Esophagus (tissue), 2 donors: ENCODE measurements at regions not wholly inside any gene's neighbourhood (a gene's known extent, or its start where the extent isn't known, plus 50 kb on each side); places are given as distances from the start of the nearest gene placed in this dataset.

ENCODE experiments used
- H3K27ac ChIP-seq, 2 donors: one replicate each; pipeline ENCODE4 v1.5.1; 2013; ENCODE audit warnings: low read depth in 2 of 2, mild to moderate bottlenecking in 2 of 2, inconsistent platforms in 1 of 2, low read length in 1 of 2, moderate library complexity in 1 of 2
- H3K27me3 ChIP-seq, 2 donors: one replicate each; pipeline ENCODE4 v1.6.1; 2013; ENCODE audit warnings: low read length in 2 of 2, control low read depth in 1 of 2, mild to moderate bottlenecking in 1 of 2; ENCODE audit not compliant: insufficient read depth in 2 of 2, control insufficient read depth in 1 of 2
- H3K36me3 ChIP-seq, 2 donors: one replicate each; pipeline ENCODE4 v1.6.1; 2013; ENCODE audit warnings: low read length in 1 of 2; ENCODE audit not compliant: control insufficient read depth in 2 of 2, insufficient read depth in 2 of 2
- H3K4me1 ChIP-seq, 2 donors: one replicate each; pipeline ENCODE4 v1.6.1; 2013; ENCODE audit warnings: low read length in 1 of 2; ENCODE audit not compliant: control insufficient read depth in 2 of 2, insufficient read depth in 2 of 2
- H3K4me3 ChIP-seq, 2 donors: one replicate each; pipeline ENCODE4 v1.5.1; 2013; ENCODE audit warnings: low read length in 2 of 2, mild to moderate bottlenecking in 2 of 2, low read depth in 1 of 2, moderate library complexity in 1 of 2
- H3K9me3 ChIP-seq, 2 donors: one replicate each; pipeline ENCODE4 v1.6.1; 2013; ENCODE audit warnings: mild to moderate bottlenecking in 2 of 2, low read depth in 1 of 2, low read length in 1 of 2, moderate library complexity in 1 of 2; ENCODE audit not compliant: control insufficient read depth in 2 of 2, insufficient read depth in 1 of 2
- WGBS, 2 donors: extraction: QIAGEN DNeasy Blood & Tissue Kit; methylation state at CpG; one replicate each; pipeline ENCODE4 v1.1.7; 2013; 5-methylcytosine and 5-hydroxymethylcytosine counted together
- donor health status: healthy with polysubstance abuse.
- donor health status: Bipolar disorder and iron deficiency.

GRCh38 chr13:106297283-106297682 is 238.2 kb downstream of the EFNB2 start:
- Histone ChIP-seq H3K27me3 (no peaks in the 10 kb centered on the region), H3K4me1 (no peaks in the 10 kb centered on the region), H3K4me3 (no peak overlapping the region), H3K9me3 (no peaks in the 10 kb centered on the region), H3K36me3 (no peaks in the 10 kb centered on the region), H3K27ac (no peak overlapping the region)
- 92% methylated on average over 1 of the region's 1 CpG for WGBS, 2 donors

GRCh38 chr13:106296723-106297122 is 238.7 kb downstream of the EFNB2 start:
- no peaks in the 10 kb centered on the region for H3K4me1 ChIP-seq
- H3K27me3 ChIP-seq = no peaks in the 10 kb centered on the region
- no peaks in the 10 kb centered on the region for H3K36me3 ChIP-seq
- no peak overlapping the region for H3K27ac ChIP-seq
- WGBS, 2 donors = 83 to 88% methylated on average over 3 of the region's 3 CpGs
- H3K4me3 ChIP-seq = no peak overlapping the region
- H3K9me3 ChIP-seq = no peaks in the 10 kb centered on the region

- Histone ChIP-seq H3K36me3 (no peaks in the 10 kb centered on the region), H3K4me3 (no peak overlapping the region), H3K27ac (no peak overlapping the region), H3K27me3 (no peaks in the 10 kb centered on the region), H3K4me1 (peaks cover 0 to 2% of the 10 kb centered on the region in 2 donors), H3K9me3 (no peaks in the 10 kb centered on the region)
- WGBS, 2 donors = 76 to 81% methylated on average over 7 of the region's 7 CpGs
Measured at GRCh38 chr13:106295971-106296370, 239.5 kb downstream of the EFNB2 start.

GRCh38 chr13:106291006-106291405 is 244.5 kb downstream of the EFNB2 start:
- no peak overlapping the region for H3K27ac ChIP-seq
- H3K27me3 ChIP-seq = no peaks in the 10 kb centered on the region
- H3K36me3 ChIP-seq = no peaks in the 10 kb centered on the region
- H3K4me1 ChIP-seq = peaks cover 0 to 2% of the 10 kb centered on the region in 2 donors
- WGBS, 2 donors = 62 to 64% methylated on average over 1 of the region's 1 CpG
- H3K9me3 ChIP-seq = no peaks in the 10 kb centered on the region
- no peak overlapping the region for H3K4me3 ChIP-seq

GRCh38 chr13:106287351-106287750 is 248.1 kb downstream of the EFNB2 start:
- H3K4me3 ChIP-seq = no peak overlapping the region
- H3K36me3 ChIP-seq = no peaks in the 10 kb centered on the region
- no peaks in the 10 kb centered on the region for H3K27me3 ChIP-seq
- peaks cover 0 to 2% of the 10 kb centered on the region in 2 donors for H3K4me1 ChIP-seq
- 80 to 83% methylated on average over 6 of the region's 6 CpGs for WGBS, 2 donors
- H3K27ac ChIP-seq = no peak overlapping the region
- no peaks in the 10 kb centered on the region for H3K9me3 ChIP-seq

GRCh38 chr13:106286811-106287210 is 248.7 kb downstream of the EFNB2 start:
- no peak overlapping the region for H3K27ac ChIP-seq
- H3K4me1 ChIP-seq = peaks cover 0 to 2% of the 10 kb centered on the region in 2 donors
- no peaks in the 10 kb centered on the region for H3K27me3 ChIP-seq
- H3K9me3 ChIP-seq = no peaks in the 10 kb centered on the region
- 46 to 56% methylated on average over 3 of the region's 3 CpGs for WGBS, 2 donors
- no peak overlapping the region for H3K4me3 ChIP-seq
- H3K36me3 ChIP-seq = no peaks in the 10 kb centered on the region

- 73 to 76% methylated on average over 2 of the region's 2 CpGs for WGBS, 2 donors
- Histone ChIP-seq H3K9me3 (no peaks in the 10 kb centered on the region), H3K4me3 (no peak overlapping the region), H3K27me3 (no peaks in the 10 kb centered on the region), H3K36me3 (no peaks in the 10 kb centered on the region), H3K4me1 (no peaks in the 10 kb centered on the region), H3K27ac (no peak overlapping the region)
Measured at GRCh38 chr13:106284358-106284757, 251.1 kb downstream of the EFNB2 start.

- H3K36me3 ChIP-seq = no peaks in the 10 kb centered on the region
- no peak overlapping the region for H3K27ac ChIP-seq
- H3K27me3 ChIP-seq = no peaks in the 10 kb centered on the region
- no peak overlapping the region for H3K4me3 ChIP-seq
- WGBS, 2 donors = 86% methylated on average over 9 of the region's 9 CpGs
- H3K9me3 ChIP-seq = no peaks in the 10 kb centered on the region
- no peaks in the 10 kb centered on the region for H3K4me1 ChIP-seq
Measured at GRCh38 chr13:106281426-106281825, 254.0 kb downstream of the EFNB2 start.

GRCh38 chr13:106277484-106278154 is 257.8 kb downstream of the EFNB2 start:
- 74 to 75% methylated on average over 10 of the region's 10 CpGs for WGBS, 2 donors
- Histone ChIP-seq H3K36me3 (no peaks in the 10 kb centered on the region), H3K27me3 (no peaks in the 10 kb centered on the region), H3K9me3 (no peaks in the 10 kb centered on the region), H3K27ac (no peak overlapping the region), H3K4me1 (no peaks in the 10 kb centered on the region), H3K4me3 (no peak overlapping the region)

- Histone ChIP-seq H3K27ac (no peak overlapping the region), H3K4me3 (no peak overlapping the region), H3K27me3 (no peaks in the 10 kb centered on the region), H3K36me3 (no peaks in the 10 kb centered on the region), H3K4me1 (no peaks in the 10 kb centered on the region), H3K9me3 (no peaks in the 10 kb centered on the region)
- 52 to 81% methylated on average over 4 of the region's 4 CpGs for WGBS, 2 donors
Measured at GRCh38 chr13:106276876-106277275, 258.6 kb downstream of the EFNB2 start.
